ENCODE measurements at regions not wholly inside any gene's neighbourhood (a gene's known extent, or its start where the extent isn't known, plus 50 kb on each side); places are given as distances from the start of the nearest gene placed in this dataset.
"Not testable (repeated sequence)": the region's sequence is repeated elsewhere in the genome, so short reads cannot be mapped to it uniquely, and the experiment has no call there.

DNA sequence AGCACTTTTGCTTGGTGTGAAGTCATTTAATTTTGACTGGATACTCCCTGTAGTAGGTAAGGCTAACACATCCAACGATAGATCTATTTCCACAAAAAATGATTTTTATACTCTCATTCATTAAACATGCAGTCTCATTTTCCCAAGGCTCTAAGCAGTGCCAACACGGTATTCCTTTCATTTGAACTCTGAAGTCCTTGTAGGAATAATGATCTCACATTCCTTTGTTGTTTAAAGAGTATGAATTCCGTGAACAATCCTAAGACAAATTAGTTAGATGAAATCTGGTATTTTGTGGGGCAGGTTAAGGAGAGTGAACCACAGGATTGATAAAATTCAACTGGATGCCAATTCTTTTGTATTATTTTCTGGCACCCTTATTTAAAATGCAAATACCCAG is 66.6 kb downstream of the LACC1 start:
- DNase-seq, result no peak

- no peak for DNase-seq
Measured at GRCh38 chr13:43947897-43948458, 68.3 kb downstream of the LACC1 start.

GRCh38 chr13:43953370-43953769 is 73.7 kb downstream of the LACC1 start:
- no peak for DNase-seq

DNA sequence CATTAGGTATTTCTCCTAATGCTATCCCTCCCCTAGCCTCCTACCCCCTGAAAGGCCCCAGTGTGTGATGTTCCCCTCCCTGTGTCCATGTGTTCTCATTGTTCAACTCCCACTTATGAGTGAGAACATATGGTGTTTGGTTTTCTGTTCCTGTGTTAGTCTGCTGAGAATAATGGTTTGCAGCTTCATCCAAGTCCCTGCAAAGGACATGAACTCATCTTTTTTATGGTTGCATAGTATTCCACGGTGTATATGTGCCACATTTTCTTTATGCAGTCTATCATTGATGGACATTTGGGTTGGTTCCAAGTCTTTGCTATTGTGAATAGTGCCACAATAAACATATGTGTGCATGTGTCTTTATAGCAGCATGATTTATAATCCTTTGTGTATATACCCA is 77.3 kb downstream of the LACC1 start:
- not testable (repeated sequence) for DNase-seq

DNA sequence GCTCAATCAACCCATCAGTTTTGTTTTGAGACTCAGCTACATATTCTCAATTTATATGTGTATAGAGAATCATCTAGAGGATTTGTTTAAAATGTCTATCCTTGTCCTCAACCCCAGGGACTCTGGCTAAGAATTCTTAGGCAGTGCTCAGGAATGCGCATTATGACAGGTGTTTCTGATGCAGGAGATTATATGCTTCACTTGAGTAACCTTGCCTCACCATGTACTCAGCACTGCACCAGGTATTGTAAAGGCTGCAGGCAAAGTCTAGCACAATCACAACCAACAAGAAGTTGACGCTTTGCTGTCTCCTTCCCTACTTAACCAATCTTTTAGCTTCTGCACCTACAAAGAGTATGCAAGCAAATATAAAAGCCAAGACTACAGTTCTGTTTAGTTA is 79.6 kb downstream of the LACC1 start:
- no peak for DNase-seq

- DNase-seq, result no peak
Measured at GRCh38 chr13:43961909-43962308, 82.2 kb downstream of the LACC1 start.

GRCh38 chr13:43963726-43964125 is 84.0 kb downstream of the LACC1 start:
- DNase-seq, result no peak

DNA sequence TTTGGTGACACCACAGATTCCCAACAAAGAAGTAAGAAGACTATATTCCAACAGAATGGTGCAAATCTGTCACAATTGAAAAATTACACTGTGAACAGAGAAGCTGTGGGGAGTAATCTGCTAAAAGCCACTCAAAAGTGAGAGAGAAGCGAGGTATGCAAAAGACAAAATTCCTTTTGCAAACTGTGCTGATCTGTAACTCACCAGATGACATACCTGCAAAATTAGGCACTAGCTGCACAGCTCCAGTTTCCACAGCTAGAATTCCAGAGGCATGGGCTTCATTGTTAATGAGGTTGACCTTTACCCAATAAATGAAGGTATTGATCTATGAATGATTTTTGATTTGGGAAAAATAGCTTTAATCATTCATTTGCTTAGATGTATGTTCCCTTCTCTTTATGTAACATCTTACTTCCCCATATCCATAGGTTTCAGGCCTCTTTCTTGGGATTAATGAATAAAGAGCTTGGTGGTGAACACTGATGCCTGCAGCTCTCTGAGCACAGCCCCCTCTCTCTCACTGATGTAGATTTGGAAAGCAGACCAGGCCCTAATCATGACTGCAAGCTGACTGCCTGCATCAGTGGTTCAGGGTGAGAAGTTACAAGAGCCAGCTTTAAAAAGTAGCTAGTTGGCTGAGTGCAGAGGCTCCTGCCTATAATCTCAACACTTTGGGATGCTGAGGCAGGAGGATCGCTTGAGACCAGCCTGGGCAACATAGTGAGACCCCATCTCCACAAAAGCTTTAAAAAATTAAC is 85.2 kb downstream of the LACC1 start:
- no peak for DNase-seq

DNA sequence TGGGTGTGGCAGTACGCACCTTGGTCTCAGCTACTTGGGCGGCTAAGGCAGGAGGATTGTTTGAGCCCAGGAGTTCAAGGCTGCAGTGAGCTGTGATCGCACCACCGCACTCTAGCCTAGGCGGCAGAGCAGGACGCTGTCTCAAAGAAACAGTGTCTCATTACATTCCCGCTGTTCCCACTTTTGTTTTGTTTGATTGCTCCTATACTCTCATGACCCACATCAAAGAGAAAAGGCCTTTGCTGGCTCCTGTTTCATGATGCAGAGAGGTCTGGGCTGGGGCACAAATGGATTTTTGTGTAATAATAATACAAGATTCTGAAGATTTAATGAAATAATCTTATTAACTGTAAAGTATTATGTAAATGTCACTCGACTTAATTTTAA is 85.7 kb downstream of the LACC1 start:
- no peak for DNase-seq

GRCh38 chr13:43968251-43968942 is 88.7 kb downstream of the LACC1 start:
- not testable (repeated sequence) for DNase-seq

GRCh38 chr13:43968943-43969690 is 89.4 kb downstream of the LACC1 start:
- DNase-seq, result not testable (repeated sequence)

DNA sequence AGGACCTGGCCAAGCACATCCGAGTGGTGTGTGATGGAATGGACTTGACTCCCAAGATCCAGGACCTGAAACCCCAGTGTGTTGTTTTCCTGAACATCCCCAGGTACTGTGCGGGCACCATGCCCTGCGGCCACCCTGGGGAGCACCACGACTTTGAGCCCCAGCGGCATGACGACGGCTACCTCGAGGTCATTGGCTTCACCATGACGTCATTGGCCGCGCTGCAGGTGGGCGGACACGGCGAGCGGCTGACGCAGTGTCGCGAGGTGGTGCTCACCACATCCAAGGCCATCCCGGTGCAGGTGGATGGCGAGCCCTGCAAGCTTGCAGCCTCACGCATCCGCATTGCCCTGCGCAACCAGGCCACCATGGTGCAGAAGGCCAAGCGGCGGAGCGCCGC is 90.2 kb downstream of the LACC1 start:
- DNase-seq, result not testable (repeated sequence)

GRCh38 chr13:43970520-43971242 is 91.0 kb downstream of the LACC1 start:
- not testable (repeated sequence) for DNase-seq

DNA sequence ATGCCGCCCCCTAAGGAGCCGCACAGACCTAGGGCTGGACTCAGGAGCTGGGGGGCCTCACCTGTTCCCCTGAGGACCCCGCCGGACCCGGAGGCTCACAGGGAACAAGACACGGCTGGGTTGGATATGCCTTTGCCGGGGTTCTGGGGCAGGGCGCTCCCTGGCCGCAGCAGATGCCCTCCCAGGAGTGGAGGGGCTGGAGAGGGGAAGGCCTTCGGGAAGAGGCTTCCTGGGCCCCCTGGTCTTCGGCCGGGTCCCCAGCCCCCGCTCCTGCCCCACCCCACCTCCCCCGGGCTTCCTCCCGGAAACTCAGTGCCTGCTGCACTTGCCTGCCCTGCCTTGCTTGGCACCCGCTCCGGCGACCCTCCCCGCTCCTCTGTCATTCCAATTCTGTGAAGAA is 91.6 kb downstream of the LACC1 start:
- DNase-seq, result not testable (repeated sequence)

GRCh38 chr13:43977911-43978310 is 98.2 kb downstream of the LACC1 start:
- DNase-seq, result no peak

GRCh38 chr13:43978688-43979087 is 99.0 kb downstream of the LACC1 start:
- no peak for DNase-seq

DNA sequence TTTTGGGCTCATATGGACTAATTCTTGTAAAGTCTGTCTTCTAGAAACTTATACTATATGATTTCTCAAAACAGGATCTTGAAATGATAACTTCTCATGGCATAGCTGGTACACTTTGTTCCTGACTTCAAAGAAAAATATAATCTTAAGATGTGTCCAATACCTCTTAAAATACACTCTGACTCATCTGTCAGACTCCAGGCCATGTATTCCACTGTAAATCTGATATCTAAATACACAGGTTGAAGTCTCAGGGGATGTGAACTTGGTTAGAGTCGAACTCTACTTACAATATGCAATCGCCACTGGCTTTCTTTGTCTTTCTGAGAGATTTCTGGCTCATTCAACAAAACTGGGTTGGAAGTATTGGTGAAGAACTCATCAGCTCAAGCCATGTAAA is 99.8 kb downstream of the LACC1 start:
- DNase-seq, result no peak

- no peak for DNase-seq
Measured at GRCh38 chr13:43980587-43980986, 100.9 kb downstream of the LACC1 start.

DNA sequence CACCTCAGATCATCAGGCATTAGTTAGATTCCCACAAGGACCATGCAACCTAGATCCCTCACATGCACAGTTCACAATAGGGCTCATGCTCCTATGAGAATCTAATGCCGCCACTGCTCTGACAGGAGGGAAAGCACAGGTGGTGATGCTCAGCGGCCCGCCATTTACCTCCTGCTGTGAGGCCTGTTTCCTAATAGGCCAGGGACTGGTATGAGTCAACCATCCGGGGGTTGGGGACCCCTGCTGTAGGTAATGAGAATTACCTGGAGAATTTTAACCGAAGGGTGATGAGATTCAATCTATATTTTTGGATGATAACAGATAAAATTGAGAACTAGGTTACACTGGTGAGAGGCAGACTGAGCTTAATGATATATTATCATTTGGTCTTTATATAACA is 101.4 kb downstream of the LACC1 start:
- DNase-seq, result no peak

DNA sequence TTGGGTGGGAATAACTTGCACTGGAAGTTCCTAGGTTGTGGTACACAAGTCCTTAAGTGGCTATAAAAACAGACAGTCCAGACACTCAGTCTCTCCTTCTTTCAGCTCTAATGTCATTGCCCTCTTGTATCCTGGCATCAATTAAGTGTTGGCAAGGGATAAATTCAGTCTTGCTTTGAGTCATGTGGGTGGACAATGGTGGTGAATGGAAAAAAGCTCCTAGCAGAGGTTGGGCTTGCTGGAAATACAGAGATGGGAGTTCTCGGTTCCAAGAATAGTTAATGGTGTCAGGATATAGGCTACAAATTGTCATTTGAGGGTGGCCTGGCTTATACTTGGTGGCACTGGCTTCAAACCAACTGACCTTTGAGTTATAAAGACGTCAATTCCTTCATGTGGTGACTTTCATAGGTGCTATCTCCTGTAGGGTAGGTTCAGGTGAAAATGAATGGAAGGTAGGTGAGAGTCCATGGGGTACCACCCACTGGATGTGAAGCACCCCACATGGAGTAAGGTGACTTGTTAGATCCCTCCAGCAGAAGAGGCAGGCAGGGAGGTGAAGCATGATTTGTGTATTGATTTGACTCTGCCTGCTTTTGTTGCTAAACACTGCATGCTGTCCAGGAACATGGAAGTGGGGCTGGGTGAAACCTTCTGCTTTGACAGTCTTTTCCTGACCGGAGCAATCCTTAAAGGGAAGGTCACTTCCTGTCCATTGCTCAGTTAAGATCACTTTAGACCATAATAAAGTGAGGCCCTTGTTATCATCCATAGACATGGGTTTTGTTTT is 102.0 kb downstream of the LACC1 start:
- DNase-seq, result no peak

DNA sequence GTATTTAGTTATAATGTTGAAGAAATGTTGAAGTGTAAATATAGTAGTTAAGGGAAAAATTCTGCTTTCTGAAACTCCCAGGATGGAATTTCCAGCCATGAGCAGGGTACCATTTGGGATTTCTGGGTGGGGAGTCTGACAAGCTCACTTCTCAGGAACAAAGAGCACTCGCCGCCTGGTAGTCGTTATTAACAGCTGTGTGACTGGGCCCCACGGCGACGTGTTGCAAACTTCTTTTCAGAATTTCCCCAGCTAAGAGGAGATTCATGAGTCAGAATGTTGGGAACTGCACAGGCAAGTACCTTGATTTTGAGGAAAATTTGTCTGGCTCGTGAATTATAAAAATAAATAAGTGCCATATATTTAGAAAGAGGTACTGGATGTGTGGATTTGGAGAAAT is 103.7 kb downstream of the LACC1 start:
- DNase-seq, result no peak

- DNase-seq, result no peak
Measured at GRCh38 chr13:43984292-43984691, 104.6 kb downstream of the LACC1 start.

Measured in NCI-H187 treated with DMSO at 0.1 percent for 48 hours (cell line).